ENCODE measurements at regions not wholly inside any gene's neighbourhood (a gene's known extent, or its start where the extent isn't known, plus 50 kb on each side); places are given as distances from the start of the nearest gene placed in this dataset.

GRCh38 chr16:59941594-59941993, 1207.5 kb upstream of the GOT2 start:
- H3K4me3 ChIP-seq (ENCODE audit: low read depth, low read length) = no peak overlapping the region
- no peak for TF ChIP-seq CTCF (IDR thresholded peaks at IDR 0.05; ENCODE audit: insufficient read depth, low read depth, low read length)
- DNase-seq (ENCODE audit: low read depth) = no peak

GRCh38 chr16:59920054-59920453, 1185.9 kb upstream of the GOT2 start:
- no peak overlapping the region for H3K4me3 ChIP-seq (ENCODE audit: low read depth, low read length)
- DNase-seq (ENCODE audit: low read depth) = no peak
- TF ChIP-seq CTCF (IDR thresholded peaks at IDR 0.05; ENCODE audit: insufficient read depth, low read depth, low read length) = no peak

GRCh38 chr16:59913666-59914065, 1179.5 kb upstream of the GOT2 start:
- H3K4me3 ChIP-seq (ENCODE audit: low read depth, low read length) = no peak overlapping the region
- TF ChIP-seq CTCF (IDR thresholded peaks at IDR 0.05; ENCODE audit: insufficient read depth, low read depth, low read length) = no peak
- DNase-seq (ENCODE audit: low read depth) = no peak

- DNase-seq (ENCODE audit: low read depth) = no peak
- no peak for TF ChIP-seq CTCF (IDR thresholded peaks at IDR 0.05; ENCODE audit: insufficient read depth, low read depth, low read length)
- H3K4me3 ChIP-seq (ENCODE audit: low read depth, low read length) = no peak overlapping the region
Measured at GRCh38 chr16:59909262-59909661, 1175.1 kb upstream of the GOT2 start.

GRCh38 chr16:59907611-59908010, 1173.5 kb upstream of the GOT2 start:
- TF ChIP-seq CTCF (IDR thresholded peaks at IDR 0.05; ENCODE audit: insufficient read depth, low read depth, low read length) = no peak
- no peak for DNase-seq (ENCODE audit: low read depth)
- H3K4me3 ChIP-seq (ENCODE audit: low read depth, low read length) = no peak overlapping the region

GRCh38 chr16:59905606-59906005, 1171.5 kb upstream of the GOT2 start:
- no peak for TF ChIP-seq CTCF (IDR thresholded peaks at IDR 0.05; ENCODE audit: insufficient read depth, low read depth, low read length)
- H3K4me3 ChIP-seq (ENCODE audit: low read depth, low read length) = no peak overlapping the region
- no peak for DNase-seq (ENCODE audit: low read depth)

GRCh38 chr16:59905131-59905530, 1171.0 kb upstream of the GOT2 start:
- no peak overlapping the region for H3K4me3 ChIP-seq (ENCODE audit: low read depth, low read length)
- DNase-seq (ENCODE audit: low read depth) = no peak
- no peak for TF ChIP-seq CTCF (IDR thresholded peaks at IDR 0.05; ENCODE audit: insufficient read depth, low read depth, low read length)

All from fibroblast of villous mesenchyme (primary cell).